Esophagus (tissue), 2 donors: ENCODE measurements at regions not wholly inside any gene's neighbourhood (a gene's known extent, or its start where the extent isn't known, plus 50 kb on each side); places are given as distances from the start of the nearest gene placed in this dataset.
"Not testable (repeated sequence)": the region's sequence is repeated elsewhere in the genome, so short reads cannot be mapped to it uniquely, and the experiment has no call there.

Source experiments
- H3K27ac ChIP-seq, 2 donors: one replicate each; pipeline ENCODE4 v1.5.1; 2013; ENCODE audit warnings: low read depth in 2 of 2, mild to moderate bottlenecking in 2 of 2, inconsistent platforms in 1 of 2, low read length in 1 of 2, moderate library complexity in 1 of 2
- H3K27me3 ChIP-seq, 2 donors: one replicate each; pipeline ENCODE4 v1.6.1; 2013; ENCODE audit warnings: low read length in 2 of 2, control low read depth in 1 of 2, mild to moderate bottlenecking in 1 of 2; ENCODE audit not compliant: insufficient read depth in 2 of 2, control insufficient read depth in 1 of 2
- H3K36me3 ChIP-seq, 2 donors: one replicate each; pipeline ENCODE4 v1.6.1; 2013; ENCODE audit warnings: low read length in 1 of 2; ENCODE audit not compliant: control insufficient read depth in 2 of 2, insufficient read depth in 2 of 2
- H3K4me1 ChIP-seq, 2 donors: one replicate each; pipeline ENCODE4 v1.6.1; 2013; ENCODE audit warnings: low read length in 1 of 2; ENCODE audit not compliant: control insufficient read depth in 2 of 2, insufficient read depth in 2 of 2
- H3K4me3 ChIP-seq, 2 donors: one replicate each; pipeline ENCODE4 v1.5.1; 2013; ENCODE audit warnings: low read length in 2 of 2, mild to moderate bottlenecking in 2 of 2, low read depth in 1 of 2, moderate library complexity in 1 of 2
- H3K9me3 ChIP-seq, 2 donors: one replicate each; pipeline ENCODE4 v1.6.1; 2013; ENCODE audit warnings: mild to moderate bottlenecking in 2 of 2, low read depth in 1 of 2, low read length in 1 of 2, moderate library complexity in 1 of 2; ENCODE audit not compliant: control insufficient read depth in 2 of 2, insufficient read depth in 1 of 2
- WGBS, 2 donors: extraction: QIAGEN DNeasy Blood & Tissue Kit; methylation state at CpG; one replicate each; pipeline ENCODE4 v1.1.7; 2013; 5-methylcytosine and 5-hydroxymethylcytosine counted together
- donor health status: healthy with polysubstance abuse.
- donor health status: Bipolar disorder and iron deficiency.

GRCh38 chr18:2146754-2147153 lies 424.6 kb downstream of the METTL4 start:
- Histone ChIP-seq H3K4me3 (no peak overlapping the region), H3K27ac (no peak overlapping the region), H3K9me3 (no peaks in the 10 kb centered on the region), H3K36me3 (no peaks in the 10 kb centered on the region), H3K4me1 (no peaks in the 10 kb centered on the region), H3K27me3 (no peaks in the 10 kb centered on the region)
- 80 to 81% methylated on average over 2 of the region's 2 CpGs for WGBS, 2 donors

- Histone ChIP-seq H3K4me1 (no peaks in the 10 kb centered on the region), H3K36me3 (no peaks in the 10 kb centered on the region), H3K9me3 (no peaks in the 10 kb centered on the region), H3K27ac (no peak overlapping the region), H3K27me3 (no peaks in the 10 kb centered on the region), H3K4me3 (no peak overlapping the region)
- WGBS, 2 donors = 27 to 47% methylated on average over 8 of the region's 8 CpGs
These were observed 423.7 kb downstream of the METTL4 start for GRCh38 chr18:2147476-2148230.

DNA sequence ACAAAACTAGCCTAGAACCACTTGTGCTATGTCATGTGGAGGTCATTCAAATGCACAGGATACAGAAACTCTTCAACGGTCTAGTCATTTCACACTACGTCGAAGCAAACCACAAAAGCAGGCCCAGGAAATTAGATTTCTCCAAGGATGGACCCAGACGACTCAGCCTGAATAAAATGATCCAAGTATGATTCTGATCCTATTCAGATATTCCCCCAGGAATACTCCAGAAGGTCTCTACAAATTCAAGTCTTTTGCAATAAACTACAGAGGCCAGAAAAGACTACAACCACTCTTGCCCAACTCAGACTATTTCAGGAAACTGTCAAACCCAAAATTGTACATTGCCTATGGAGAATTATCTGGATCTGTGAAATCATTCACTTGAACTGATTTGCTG lies 422.5 kb downstream of the METTL4 start:
- Histone ChIP-seq H3K27ac (no peak overlapping the region), H3K27me3 (no peaks in the 10 kb centered on the region), H3K9me3 (no peaks in the 10 kb centered on the region), H3K4me1 (no peaks in the 10 kb centered on the region), H3K36me3 (no peaks in the 10 kb centered on the region), H3K4me3 (no peak overlapping the region)
- 72 to 77% methylated on average over 4 of the region's 4 CpGs for WGBS, 2 donors

- H3K27me3 ChIP-seq = no peaks in the 10 kb centered on the region
- no peak overlapping the region for H3K4me3 ChIP-seq
- H3K36me3 ChIP-seq = no peaks in the 10 kb centered on the region
- no peak overlapping the region for H3K27ac ChIP-seq
- WGBS, 2 donors = 75 to 93% methylated on average over 1 of the region's 1 CpG
- H3K4me1 ChIP-seq = no peaks in the 10 kb centered on the region
- H3K9me3 ChIP-seq = no peaks in the 10 kb centered on the region
These were observed 420.7 kb downstream of the METTL4 start for GRCh38 chr18:2150566-2150965.

GRCh38 chr18:2154278-2154677 lies 417.0 kb downstream of the METTL4 start:
- no peaks in the 10 kb centered on the region for H3K27me3 ChIP-seq
- no peaks in the 10 kb centered on the region for H3K9me3 ChIP-seq
- no peaks in the 10 kb centered on the region for H3K36me3 ChIP-seq
- no peak overlapping the region for H3K4me3 ChIP-seq
- H3K27ac ChIP-seq = no peak overlapping the region
- H3K4me1 ChIP-seq = no peaks in the 10 kb centered on the region
- 59 to 69% methylated on average over 1 of the region's 1 CpG for whole genome bisulfite sequencing, 2 donors

DNA sequence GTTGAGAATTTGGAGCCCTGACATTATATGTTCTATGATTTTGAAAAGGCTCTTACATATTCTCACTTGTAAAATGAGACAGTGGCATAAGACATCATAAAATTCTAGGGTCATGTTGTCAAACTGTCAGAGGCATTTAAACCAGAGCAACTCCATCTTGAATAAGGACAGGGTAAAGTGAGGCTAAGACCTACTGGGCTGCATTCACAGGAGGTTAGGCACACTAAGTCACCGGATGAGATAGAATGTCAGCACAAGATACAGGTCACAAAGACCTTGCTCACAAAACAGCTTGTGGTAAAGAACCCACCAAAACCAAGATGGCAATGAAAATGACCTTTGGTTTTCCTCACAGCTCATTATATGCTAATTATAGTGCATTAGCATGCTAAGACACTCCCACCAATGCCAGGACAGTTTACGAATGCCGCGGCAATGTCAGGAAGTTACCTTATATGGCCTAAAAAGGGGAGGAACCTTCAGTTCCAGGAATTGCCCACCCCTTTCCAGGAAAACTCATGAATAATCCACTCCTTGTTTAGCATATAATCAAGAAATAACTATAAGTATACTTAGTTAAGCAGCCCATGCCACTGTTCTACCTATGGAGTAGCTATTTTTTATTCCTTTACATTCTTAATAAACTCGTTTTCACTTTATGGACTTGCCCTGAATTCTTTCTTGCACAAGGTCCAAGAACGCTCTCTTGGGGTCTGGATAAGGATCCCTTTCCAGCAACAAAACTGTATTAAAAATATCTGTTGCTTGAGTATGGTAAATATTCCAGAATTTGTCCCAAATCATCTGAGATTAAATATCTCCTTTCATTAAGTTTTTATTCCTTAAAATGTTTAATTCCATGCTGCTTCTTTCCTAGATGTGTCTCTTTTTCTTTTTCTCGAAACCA lies 406.4 kb downstream of the METTL4 start:
- Histone ChIP-seq H3K27me3 (no peaks in the 10 kb centered on the region), H3K4me1 (no peaks in the 10 kb centered on the region), H3K27ac (no peak overlapping the region), H3K9me3 (no peaks in the 10 kb centered on the region), H3K4me3 (no peak overlapping the region), H3K36me3 (no peaks in the 10 kb centered on the region)
- WGBS, 2 donors = 65% methylated on average over 7 of the region's 7 CpGs

DNA sequence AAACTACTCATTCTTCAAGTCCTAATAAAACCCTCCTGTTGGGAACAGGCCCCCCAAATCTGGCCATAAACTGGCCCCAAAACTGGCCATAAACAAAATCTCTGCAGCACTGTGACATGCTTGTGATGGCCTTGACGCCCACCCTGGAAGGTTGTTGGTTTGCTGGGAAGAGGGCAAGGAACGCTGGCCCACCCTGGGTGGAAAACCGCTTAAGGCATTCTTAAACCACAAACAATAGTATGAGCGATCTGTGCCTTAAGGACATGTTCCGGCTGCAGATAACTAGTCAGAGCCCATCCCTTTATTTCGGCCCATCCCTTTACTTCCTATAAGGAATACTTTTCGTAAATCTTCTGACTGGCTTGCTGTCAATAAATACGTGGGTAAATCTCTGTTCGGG lies 404.4 kb downstream of the METTL4 start:
- H3K4me1 ChIP-seq, H3K4me3 ChIP-seq, H3K27ac ChIP-seq, H3K36me3 ChIP-seq, H3K9me3 ChIP-seq, H3K27me3 ChIP-seq: not testable (repeated sequence)
- 54 to 63% methylated on average over 9 of the region's 9 CpGs for WGBS, 2 donors

GRCh38 chr18:2168022-2168421 lies 403.3 kb downstream of the METTL4 start:
- Histone ChIP-seq H3K4me1 (no peaks in the 10 kb centered on the region), H3K27me3 (no peaks in the 10 kb centered on the region), H3K36me3 (no peaks in the 10 kb centered on the region), H3K4me3 (no peak overlapping the region), H3K9me3 (no peaks in the 10 kb centered on the region), H3K27ac (no peak overlapping the region)
- WGBS, 2 donors = 47 to 62% methylated on average over 5 of the region's 5 CpGs

DNA sequence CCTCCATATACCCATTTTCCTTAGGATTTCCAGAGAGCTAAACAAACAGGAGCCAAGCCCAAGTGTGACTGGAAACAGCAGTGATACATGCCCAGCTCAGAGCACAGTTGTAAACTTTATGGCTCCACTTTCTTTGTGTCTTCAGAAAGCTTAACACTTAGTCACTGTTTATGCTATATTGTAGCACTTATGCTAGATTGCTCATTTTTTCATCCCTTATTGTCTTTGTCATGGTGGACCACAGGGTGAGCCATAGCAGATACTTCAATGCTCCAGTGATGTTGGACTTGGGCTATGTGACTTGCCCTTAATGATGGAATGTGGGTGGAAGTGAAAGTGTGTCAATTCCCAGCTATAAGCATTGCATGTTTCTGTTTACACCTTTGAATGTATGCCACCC lies 401.6 kb downstream of the METTL4 start:
- Histone ChIP-seq H3K27ac (no peak overlapping the region), H3K9me3 (no peaks in the 10 kb centered on the region), H3K4me3 (no peak overlapping the region), H3K4me1 (no peaks in the 10 kb centered on the region), H3K27me3 (no peaks in the 10 kb centered on the region), H3K36me3 (no peaks in the 10 kb centered on the region)
